Nephron progenitor cell (in vitro differentiated cells): ENCODE measurements at regions not wholly inside any gene's neighbourhood (a gene's known extent, or its start where the extent isn't known, plus 50 kb on each side); places are given as distances from the start of the nearest gene placed in this dataset.

Experiments used
- DNase-seq: peaks from one replicate; pipeline ENCODE4 v3.0.0; 2021
- H3K27ac Mint-ChIP-seq: 2 replicates; pipeline ENCODE4 v1.8.0; 2021; ENCODE audit warnings: mild to moderate bottlenecking, moderate library complexity, mixed read lengths
- H3K27me3 Mint-ChIP-seq: 2 replicates; pipeline ENCODE4 v1.8.0; 2021; ENCODE audit warnings: mild to moderate bottlenecking, low read depth, mixed read lengths; ENCODE audit not compliant: poor library complexity
- H3K36me3 Mint-ChIP-seq: 2 replicates; pipeline ENCODE4 v1.8.0; 2021; ENCODE audit warnings: low read depth, mixed read lengths
- H3K4me1 Mint-ChIP-seq: 2 replicates; pipeline ENCODE4 v1.8.0; 2021; ENCODE audit warnings: mixed read lengths
- H3K4me3 Mint-ChIP-seq: 2 replicates; pipeline ENCODE4 v1.8.0; 2021; ENCODE audit warnings: mild to moderate bottlenecking, moderate library complexity, mixed read lengths
- H3K9me3 Mint-ChIP-seq: 2 replicates; pipeline ENCODE4 v1.8.0; 2021; ENCODE audit warnings: mild to moderate bottlenecking, moderate library complexity, mixed read lengths
- CTCF ChIP-seq: fragments of 200-600 bp; sonication (generic); IDR thresholded peaks from 2 replicates; pipeline ENCODE4 v1.5.0; 2021; ENCODE audit warnings: antibody characterized with exemption

- Mint-ChIP-seq H3K27me3 (peaks cover 53% of the 10 kb centered on the region), H3K4me3 (no peak overlapping the region)
Measured at GRCh38 chr9:124101215-124101968, 89.8 kb downstream of the LHX2 start.

GRCh38 chr9:124101969-124102345, 90.4 kb downstream of the LHX2 start:
- H3K9me3 Mint-ChIP-seq, result no peaks in the 10 kb centered on the region
- no peak for TF ChIP-seq CTCF
- no peak overlapping the region for H3K27ac Mint-ChIP-seq
- no peak for DNase-seq
- H3K36me3 Mint-ChIP-seq, result no peaks in the 10 kb centered on the region
- peaks cover 13% of the 10 kb centered on the region for H3K4me1 Mint-ChIP-seq
- peaks cover 52% of the 10 kb centered on the region for H3K27me3 Mint-ChIP-seq
- H3K4me3 Mint-ChIP-seq, result no peak overlapping the region

More at GRCh38 chr9:124101215-124101968, 89.8 kb downstream of the LHX2 start:
- Mint-ChIP-seq H3K4me1 (peaks cover 7% of the 10 kb centered on the region), H3K9me3 (no peaks in the 10 kb centered on the region), H3K27ac (no peak overlapping the region), H3K36me3 (no peaks in the 10 kb centered on the region)
- DNase-seq, result no peak
- no peak for TF ChIP-seq CTCF

GRCh38 chr9:124102363-124102762, 90.8 kb downstream of the LHX2 start:
- TF ChIP-seq CTCF, result no peak
- no peak overlapping the region for H3K4me3 Mint-ChIP-seq
- peaks cover 52% of the 10 kb centered on the region for H3K27me3 Mint-ChIP-seq
- no peak overlapping the region for H3K27ac Mint-ChIP-seq
- peaks cover 13% of the 10 kb centered on the region for H3K4me1 Mint-ChIP-seq
- no peaks in the 10 kb centered on the region for H3K36me3 Mint-ChIP-seq
- H3K9me3 Mint-ChIP-seq, result no peaks in the 10 kb centered on the region
- no peak for DNase-seq

GRCh38 chr9:124105266-124105665, 93.7 kb downstream of the LHX2 start:
- H3K27me3 Mint-ChIP-seq, result peaks cover 62% of the 10 kb centered on the region
- no peak for TF ChIP-seq CTCF
- no peak for DNase-seq
- H3K9me3 Mint-ChIP-seq, result no peaks in the 10 kb centered on the region
- H3K4me3 Mint-ChIP-seq, result no peak overlapping the region
- peaks cover 13% of the 10 kb centered on the region for H3K4me1 Mint-ChIP-seq
- no peak overlapping the region for H3K27ac Mint-ChIP-seq
- H3K36me3 Mint-ChIP-seq, result no peaks in the 10 kb centered on the region

GRCh38 chr9:124108216-124108615, 96.6 kb downstream of the LHX2 start:
- Mint-ChIP-seq H3K27me3 (peaks cover 51% of the 10 kb centered on the region), H3K27ac (no peak overlapping the region)

More at GRCh38 chr9:124108216-124108615, 96.6 kb downstream of the LHX2 start:
- no peak for DNase-seq
- H3K36me3 Mint-ChIP-seq, result no peaks in the 10 kb centered on the region
- no peak for TF ChIP-seq CTCF
- no peaks in the 10 kb centered on the region for H3K9me3 Mint-ChIP-seq
- no peak overlapping the region for H3K4me3 Mint-ChIP-seq
- H3K4me1 Mint-ChIP-seq, result peaks cover 7% of the 10 kb centered on the region
